NAMALWA (cell line): ENCODE measurements at regions not wholly inside any gene's neighbourhood (a gene's known extent, or its start where the extent isn't known, plus 50 kb on each side); places are given as distances from the start of the nearest gene placed in this dataset.

Experiments
- DNase-seq: peaks from one replicate; pipeline ENCODE4 v3.0.0-alpha.2; 2015; ENCODE audit warnings: low spot score

GRCh38 chr19:30666301-30666803 lies 294.2 kb downstream of the ZNF536 start:
- peak; percentile 58 for DNase-seq

DNA sequence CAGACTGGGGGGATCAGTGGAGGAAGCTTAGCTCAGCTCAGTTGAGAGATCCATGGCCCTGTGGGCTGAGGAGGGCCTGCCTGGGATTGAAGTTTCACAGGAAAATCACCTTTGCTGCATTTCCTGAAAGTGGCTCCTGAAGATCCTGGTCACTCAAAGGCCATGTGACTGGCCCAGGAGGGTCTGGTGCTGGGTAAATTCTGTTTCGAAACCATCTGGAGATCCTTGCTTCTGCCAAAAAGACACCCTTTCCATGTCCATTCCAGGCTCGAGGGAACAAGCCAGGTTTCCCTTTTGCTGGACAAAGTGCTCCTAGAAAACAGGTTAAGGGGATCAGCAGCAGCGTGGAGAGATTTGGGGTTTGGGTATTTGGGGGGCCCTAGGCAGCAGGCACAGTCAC lies 293.3 kb downstream of the ZNF536 start:
- no peak for DNase-seq

- DNase-seq = no peak
Observed at GRCh38 chr19:30663611-30664174, 291.5 kb downstream of the ZNF536 start.

- DNase-seq = no peak
Observed at GRCh38 chr19:30662211-30662861, 290.2 kb downstream of the ZNF536 start.

- DNase-seq = no peak
Observed at GRCh38 chr19:30659638-30660037, 287.5 kb downstream of the ZNF536 start.

DNA sequence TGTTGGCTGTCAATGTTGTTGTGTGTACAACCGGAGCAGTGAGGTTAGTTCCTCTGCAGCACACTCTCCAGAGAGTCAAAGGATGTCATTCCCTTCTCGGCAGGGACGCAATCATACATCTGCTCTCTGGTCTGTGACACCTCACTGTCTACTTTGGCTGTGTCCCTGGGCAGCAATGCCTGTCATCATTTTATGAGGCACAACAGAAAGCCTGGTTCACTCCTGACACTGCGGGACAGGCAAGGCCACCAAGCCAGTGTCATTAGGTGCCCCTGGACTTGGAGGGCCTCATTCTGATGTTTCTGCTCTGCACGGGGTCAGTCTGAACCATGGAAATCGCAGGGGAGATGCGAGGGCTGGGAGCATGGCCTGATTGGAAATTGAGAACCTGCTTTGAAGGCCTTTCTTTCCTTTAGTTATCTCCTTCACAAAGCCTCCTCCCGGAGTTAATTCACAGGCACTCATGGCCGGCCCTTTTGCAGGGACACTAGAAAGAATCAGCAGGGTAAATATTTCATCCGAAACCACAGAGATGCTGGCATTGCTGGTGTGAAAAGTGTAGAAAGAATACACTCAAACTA lies 284.4 kb downstream of the ZNF536 start:
- DNase-seq = no peak

GRCh38 chr19:30653646-30654386 lies 281.6 kb downstream of the ZNF536 start:
- no peak for DNase-seq

- DNase-seq = no peak
Observed at GRCh38 chr19:30652751-30653150, 280.6 kb downstream of the ZNF536 start.

GRCh38 chr19:30651691-30652090 lies 279.5 kb downstream of the ZNF536 start:
- no peak for DNase-seq

DNA sequence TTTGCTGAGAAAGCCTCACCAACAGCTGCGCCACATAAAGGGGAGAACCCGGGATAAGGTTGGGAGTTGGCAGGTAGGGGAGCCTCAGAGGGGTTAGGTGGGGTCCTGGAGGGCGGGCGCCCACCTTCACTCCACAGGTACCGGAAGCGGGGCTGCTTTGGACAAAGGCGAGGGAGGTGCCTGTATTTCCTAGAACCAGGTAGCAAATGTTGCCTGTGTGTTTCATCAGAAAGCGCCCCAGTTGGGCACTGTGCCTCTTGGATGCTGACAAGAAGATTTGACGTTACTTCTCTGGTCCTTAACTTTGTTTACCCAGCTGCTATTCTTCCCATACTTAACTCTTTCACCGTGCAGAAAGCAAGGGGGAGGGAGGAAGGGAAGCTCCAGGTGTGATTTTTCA lies 278.9 kb downstream of the ZNF536 start:
- DNase-seq = no peak

DNA sequence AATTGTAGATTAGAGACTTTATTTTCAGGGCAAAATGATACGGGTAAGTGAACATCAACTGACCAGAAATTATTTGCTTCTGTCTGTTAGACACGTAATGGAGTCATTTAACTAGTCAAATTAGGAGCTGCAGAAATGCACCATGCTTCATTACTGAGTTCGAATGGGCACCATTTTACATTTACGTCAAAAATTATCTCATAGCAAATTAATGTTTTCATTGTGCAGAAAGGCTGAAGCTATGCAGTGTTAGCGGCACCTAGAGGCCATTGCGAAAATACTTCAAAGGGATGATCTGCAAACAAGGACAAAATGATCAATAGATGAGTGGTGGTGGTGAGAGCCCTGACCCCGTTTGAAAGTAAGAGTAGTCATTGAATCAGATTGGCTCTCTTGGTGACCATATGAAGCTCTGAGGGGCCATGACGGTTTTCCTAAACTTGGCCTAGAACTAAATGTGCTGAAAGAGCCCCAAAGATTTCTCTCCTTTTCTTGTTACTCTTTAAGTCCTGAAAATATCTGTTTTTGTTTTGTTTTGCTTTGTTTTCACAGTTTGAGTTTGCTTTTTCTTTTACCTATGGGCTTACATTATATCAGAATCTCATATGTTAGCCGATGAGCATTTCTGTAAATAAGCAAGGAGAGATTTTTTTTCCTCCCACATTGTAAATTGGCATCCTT lies 277.9 kb downstream of the ZNF536 start:
- DNase-seq = peak; percentile 71

DNA sequence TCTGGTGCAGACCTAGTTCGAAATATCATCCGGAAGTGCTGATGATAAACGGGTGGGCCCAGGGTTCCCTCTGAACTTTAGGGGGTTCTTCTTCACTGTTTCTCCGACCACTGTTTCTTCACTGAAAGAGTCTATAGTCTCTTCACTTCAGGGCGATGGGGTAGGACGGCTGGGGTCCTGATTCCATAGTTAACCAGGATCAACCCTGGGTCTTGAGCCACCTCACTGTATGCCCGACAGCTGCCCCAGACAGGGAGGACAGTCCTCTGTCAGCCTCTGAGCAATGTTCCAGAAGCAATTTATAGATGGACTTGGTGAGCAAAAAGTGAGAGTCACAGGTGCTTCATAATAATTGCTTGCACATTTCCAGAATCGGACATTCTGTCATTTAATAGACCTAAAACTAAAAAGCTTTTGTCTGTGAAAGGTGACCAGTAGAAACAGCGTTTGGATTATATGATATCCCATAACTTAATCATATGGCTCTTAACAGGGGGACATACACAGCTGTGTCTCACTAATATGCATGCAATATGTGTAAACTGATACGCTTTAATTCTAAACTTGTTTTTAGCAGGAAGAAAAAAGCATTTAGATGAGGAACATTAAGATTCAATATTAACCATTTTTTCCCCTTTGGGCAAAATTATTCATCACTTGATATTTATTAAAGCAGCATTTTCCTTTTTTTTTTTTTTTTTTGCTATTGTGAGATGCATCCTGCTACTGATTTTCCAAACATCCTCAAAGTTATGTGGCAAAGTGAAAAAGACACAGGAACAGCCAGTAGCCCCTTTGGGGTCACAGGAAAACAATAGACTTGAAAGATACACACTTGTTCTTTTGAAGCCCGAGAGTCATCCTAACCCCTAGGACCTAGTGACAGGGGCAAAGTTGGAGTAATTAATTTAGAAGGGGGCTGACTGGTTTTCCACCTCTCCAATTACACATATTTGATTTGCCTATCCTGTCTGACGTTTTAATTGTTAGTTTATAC lies 277.0 kb downstream of the ZNF536 start:
- no peak for DNase-seq

GRCh38 chr19:30647891-30648720 lies 275.9 kb downstream of the ZNF536 start:
- no peak for DNase-seq

GRCh38 chr19:30646806-30647205 lies 274.6 kb downstream of the ZNF536 start:
- no peak for DNase-seq

DNA sequence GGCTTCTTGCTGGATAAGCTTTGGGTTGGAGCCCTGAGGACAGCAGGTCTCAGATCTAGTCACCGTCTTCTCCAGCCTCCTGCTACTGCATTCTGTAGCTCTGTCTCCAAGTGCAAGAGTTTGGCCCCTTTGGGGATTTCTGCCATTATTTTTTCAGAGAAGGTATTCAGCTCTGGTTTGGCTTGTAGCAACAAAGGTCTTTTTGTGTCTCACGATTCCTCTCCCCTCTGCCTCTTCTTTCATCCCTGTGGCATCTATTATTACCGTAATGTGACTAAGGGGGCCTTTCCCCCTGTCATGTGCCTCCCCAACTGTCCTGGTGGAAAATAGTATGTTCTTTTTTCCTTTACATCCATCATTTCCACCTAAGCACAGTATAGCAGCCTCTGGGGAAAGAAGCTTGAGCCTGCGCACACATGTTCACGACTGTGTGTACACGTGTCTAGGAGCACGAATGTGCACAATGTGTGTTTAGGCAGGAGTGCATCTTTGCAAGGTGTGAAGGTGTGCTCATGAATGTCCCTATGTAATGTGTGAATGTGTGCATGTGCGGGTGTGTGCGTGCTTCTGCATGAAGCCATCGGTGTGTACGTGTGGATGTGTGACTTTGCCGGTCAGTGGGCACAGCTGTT lies 273.9 kb downstream of the ZNF536 start:
- DNase-seq = no peak

DNA sequence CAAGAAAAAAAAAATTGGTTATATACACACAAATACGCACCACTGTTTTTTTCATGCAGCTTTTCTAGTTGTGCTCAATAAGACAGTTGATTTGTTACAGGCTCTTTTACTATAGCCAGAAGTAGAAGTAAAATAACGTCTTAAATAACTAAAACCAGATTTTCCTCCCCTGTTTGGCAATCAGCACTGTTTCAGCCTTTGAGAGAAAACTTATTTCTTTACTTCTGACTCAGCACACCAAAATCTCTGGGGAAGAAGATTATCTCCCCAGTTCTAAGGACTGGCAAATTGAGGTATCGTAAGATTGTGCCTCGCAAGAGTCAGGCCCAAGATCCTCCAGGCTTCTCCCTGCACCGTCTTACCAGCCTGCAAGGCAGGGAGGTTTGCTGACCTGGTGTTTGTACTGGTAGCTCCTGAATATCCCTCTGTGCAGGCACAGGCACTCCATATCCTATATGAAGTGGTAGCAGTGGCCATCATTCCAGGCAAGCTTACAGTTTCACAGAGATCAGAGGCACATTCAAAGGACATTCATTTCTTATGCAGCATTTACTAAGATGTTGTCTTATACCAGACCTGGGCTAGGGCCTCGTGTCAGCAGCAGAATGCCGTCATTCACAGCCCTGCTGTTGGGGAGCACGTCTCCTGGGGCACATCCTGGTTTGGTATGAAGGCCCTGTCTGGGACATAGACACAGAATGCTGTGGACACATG lies 268.2 kb downstream of the ZNF536 start:
- DNase-seq = no peak

GRCh38 chr19:30638889-30639288 lies 266.7 kb downstream of the ZNF536 start:
- no peak for DNase-seq

DNA sequence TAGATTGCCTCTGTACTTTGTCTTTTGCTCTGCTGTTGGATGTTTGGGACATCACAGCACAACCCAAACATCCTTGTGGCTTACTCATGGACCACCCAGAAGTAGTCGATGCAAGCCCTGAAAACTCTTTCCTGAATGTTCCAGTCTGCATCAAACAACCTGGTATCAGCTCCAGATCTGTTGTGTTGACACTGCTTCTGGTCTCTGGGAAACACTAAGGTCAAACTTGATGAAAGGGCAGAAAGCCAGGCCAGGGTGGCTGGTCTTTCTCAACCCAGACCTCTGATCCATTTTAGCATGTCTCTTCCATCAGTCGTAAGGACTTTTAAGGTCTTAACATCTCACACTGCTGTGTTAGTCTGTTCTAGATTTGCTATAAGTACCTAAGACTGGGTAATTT lies 265.7 kb downstream of the ZNF536 start:
- DNase-seq = no peak
